HCT116 (cell line): ENCODE measurements at regions not wholly inside any gene's neighbourhood (a gene's known extent, or its start where the extent isn't known, plus 50 kb on each side); places are given as distances from the start of the nearest gene placed in this dataset.

ENCODE experiments used
- CEBPB ChIP-seq: IDR thresholded peaks from 2 replicates; pipeline ENCODE4 v1.6.1; 2012; ENCODE audit warnings: low read depth
- POLR2A ChIP-seq: IDR thresholded peaks from 2 replicates; pipeline ENCODE4 v1.7.0; 2011; ENCODE audit warnings: borderline replicate concordance; ENCODE audit not compliant: insufficient read depth, insufficient read length; ENCODE audit errors: extremely low read depth
- POLR2AphosphoS5 ChIP-seq: IDR thresholded peaks from 2 replicates; pipeline ENCODE4 v1.6.1; 2011; ENCODE audit warnings: mild to moderate bottlenecking, low read depth, low read length, moderate library complexity
- TCF7L2 ChIP-seq: IDR thresholded peaks from 2 replicates; pipeline ENCODE4 v1.7.0; 2011; ENCODE audit warnings: borderline replicate concordance, inconsistent platforms; ENCODE audit not compliant: insufficient read depth, insufficient read length; ENCODE audit errors: extremely low read depth
- ZFX ChIP-seq: fragments of 450-650 bp; IDR thresholded peaks from 2 replicates; pipeline ENCODE4 v1.6.1; 2017
- TF ChIP-seq, protein P1 (sequence below), 3 experiments: fragments of 200-600 bp in 1 of 3; sonication (generic) in 1 of 3; IDR thresholded peaks in 2 of 3; conservative IDR thresholded peaks in 1 of 3; 2 replicates each; pipeline ENCODE4 v1.5.1; 2012 to 2017; ENCODE audit warnings: low read depth in 2 of 3, low read length in 2 of 3, antibody characterized with exemption in 1 of 3, borderline replicate concordance in 1 of 3, control low read depth in 1 of 3, mild to moderate bottlenecking in 1 of 3, mixed read lengths in 1 of 3, mixed run types in 1 of 3, moderate library complexity in 1 of 3; ENCODE audit not compliant: insufficient read depth in 1 of 3
- TF ChIP-seq, protein P2 (sequence below): IDR thresholded peaks from 2 replicates; pipeline ENCODE4 v1.6.1; 2012; ENCODE audit warnings: low read depth

DNA sequence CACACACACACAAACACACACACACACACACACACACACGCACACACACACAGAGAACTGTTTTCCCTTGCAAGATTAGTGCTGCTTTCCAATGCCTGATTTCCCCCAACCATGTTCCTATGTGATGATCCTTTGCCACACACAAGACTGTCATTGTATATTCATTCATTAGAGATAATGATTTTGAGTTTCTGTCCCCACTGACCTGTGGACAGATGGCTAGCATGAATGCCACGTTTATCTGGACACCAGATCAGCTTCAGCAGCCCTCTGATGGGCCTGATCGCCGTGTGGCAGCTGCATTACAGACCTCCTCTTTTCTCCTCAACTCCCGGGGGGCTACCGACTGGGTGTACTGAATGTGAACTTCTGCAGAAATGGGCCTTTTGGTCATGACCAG is 353.0 kb downstream of the MYCN start:
- TF ChIP-seq ZFX = no peak
- TF ChIP-seq CEBPB = no peak
- TF ChIP-seq, protein P1, sequence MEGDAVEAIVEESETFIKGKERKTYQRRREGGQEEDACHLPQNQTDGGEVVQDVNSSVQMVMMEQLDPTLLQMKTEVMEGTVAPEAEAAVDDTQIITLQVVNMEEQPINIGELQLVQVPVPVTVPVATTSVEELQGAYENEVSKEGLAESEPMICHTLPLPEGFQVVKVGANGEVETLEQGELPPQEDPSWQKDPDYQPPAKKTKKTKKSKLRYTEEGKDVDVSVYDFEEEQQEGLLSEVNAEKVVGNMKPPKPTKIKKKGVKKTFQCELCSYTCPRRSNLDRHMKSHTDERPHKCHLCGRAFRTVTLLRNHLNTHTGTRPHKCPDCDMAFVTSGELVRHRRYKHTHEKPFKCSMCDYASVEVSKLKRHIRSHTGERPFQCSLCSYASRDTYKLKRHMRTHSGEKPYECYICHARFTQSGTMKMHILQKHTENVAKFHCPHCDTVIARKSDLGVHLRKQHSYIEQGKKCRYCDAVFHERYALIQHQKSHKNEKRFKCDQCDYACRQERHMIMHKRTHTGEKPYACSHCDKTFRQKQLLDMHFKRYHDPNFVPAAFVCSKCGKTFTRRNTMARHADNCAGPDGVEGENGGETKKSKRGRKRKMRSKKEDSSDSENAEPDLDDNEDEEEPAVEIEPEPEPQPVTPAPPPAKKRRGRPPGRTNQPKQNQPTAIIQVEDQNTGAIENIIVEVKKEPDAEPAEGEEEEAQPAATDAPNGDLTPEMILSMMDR (IDR thresholded peaks at IDR 0.05 in 2 of 3, conservative IDR thresholded peaks at IDR 0.05 in 1 of 3; ENCODE audit: borderline replicate concordance in 1 of 3, insufficient read depth in 1 of 3, low read depth in 2 of 3, low read length in 2 of 3) = no peak
- TF ChIP-seq TCF7L2 = no peak
- TF ChIP-seq, protein P2, sequence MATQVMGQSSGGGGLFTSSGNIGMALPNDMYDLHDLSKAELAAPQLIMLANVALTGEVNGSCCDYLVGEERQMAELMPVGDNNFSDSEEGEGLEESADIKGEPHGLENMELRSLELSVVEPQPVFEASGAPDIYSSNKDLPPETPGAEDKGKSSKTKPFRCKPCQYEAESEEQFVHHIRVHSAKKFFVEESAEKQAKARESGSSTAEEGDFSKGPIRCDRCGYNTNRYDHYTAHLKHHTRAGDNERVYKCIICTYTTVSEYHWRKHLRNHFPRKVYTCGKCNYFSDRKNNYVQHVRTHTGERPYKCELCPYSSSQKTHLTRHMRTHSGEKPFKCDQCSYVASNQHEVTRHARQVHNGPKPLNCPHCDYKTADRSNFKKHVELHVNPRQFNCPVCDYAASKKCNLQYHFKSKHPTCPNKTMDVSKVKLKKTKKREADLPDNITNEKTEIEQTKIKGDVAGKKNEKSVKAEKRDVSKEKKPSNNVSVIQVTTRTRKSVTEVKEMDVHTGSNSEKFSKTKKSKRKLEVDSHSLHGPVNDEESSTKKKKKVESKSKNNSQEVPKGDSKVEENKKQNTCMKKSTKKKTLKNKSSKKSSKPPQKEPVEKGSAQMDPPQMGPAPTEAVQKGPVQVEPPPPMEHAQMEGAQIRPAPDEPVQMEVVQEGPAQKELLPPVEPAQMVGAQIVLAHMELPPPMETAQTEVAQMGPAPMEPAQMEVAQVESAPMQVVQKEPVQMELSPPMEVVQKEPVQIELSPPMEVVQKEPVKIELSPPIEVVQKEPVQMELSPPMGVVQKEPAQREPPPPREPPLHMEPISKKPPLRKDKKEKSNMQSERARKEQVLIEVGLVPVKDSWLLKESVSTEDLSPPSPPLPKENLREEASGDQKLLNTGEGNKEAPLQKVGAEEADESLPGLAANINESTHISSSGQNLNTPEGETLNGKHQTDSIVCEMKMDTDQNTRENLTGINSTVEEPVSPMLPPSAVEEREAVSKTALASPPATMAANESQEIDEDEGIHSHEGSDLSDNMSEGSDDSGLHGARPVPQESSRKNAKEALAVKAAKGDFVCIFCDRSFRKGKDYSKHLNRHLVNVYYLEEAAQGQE = no peak
- TF ChIP-seq POLR2A = no peak
- no peak for TF ChIP-seq POLR2AphosphoS5
